Fibroblast of mammary gland (primary cell): ENCODE measurements at regions not wholly inside any gene's neighbourhood (a gene's known extent, or its start where the extent isn't known, plus 50 kb on each side); places are given as distances from the start of the nearest gene placed in this dataset.
A peak's percentile ranks its signal among the peaks of the same experiment; 100 is the strongest.

Source experiments
- DNase-seq: peaks from one replicate; pipeline ENCODE4 v3.0.0-alpha.2; 2010; ENCODE audit warnings: low read depth
- H3K4me3 ChIP-seq: 2 replicates; pipeline ENCODE4 v1.5.1; 2011; ENCODE audit warnings: low read depth, mild to moderate bottlenecking, low read length, moderate library complexity; ENCODE audit not compliant: control insufficient read depth
- CTCF ChIP-seq: conservative IDR thresholded peaks from 2 replicates; pipeline ENCODE4 v1.5.1; 2011; ENCODE audit warnings: low read depth, low read length, inconsistent platforms; ENCODE audit not compliant: control insufficient read depth, insufficient read depth

GRCh38 chr10:62972103-62972502 is 155.9 kb upstream of the EGR2 start:
- no peak overlapping the region for H3K4me3 ChIP-seq
- no peak for TF ChIP-seq CTCF
- DNase-seq: peak; percentile 45

GRCh38 chr10:62964026-62964425 is 147.9 kb upstream of the EGR2 start:
- DNase-seq: no peak
- no peak for TF ChIP-seq CTCF
- no peak overlapping the region for H3K4me3 ChIP-seq

GRCh38 chr10:62961951-62962523 is 145.9 kb upstream of the EGR2 start:
- no peak overlapping the region for H3K4me3 ChIP-seq
- TF ChIP-seq CTCF: no peak
- peak; percentile 59 for DNase-seq

GRCh38 chr10:62960416-62960815 is 144.2 kb upstream of the EGR2 start:
- no peak overlapping the region for H3K4me3 ChIP-seq
- peak; percentile 9 for DNase-seq
- TF ChIP-seq CTCF: no peak

- DNase-seq: peak; percentile 37
- H3K4me3 ChIP-seq: no peak overlapping the region
- TF ChIP-seq CTCF: no peak
These were observed 143.4 kb upstream of the EGR2 start for GRCh38 chr10:62959553-62959952.

GRCh38 chr10:62958980-62959379 is 142.8 kb upstream of the EGR2 start:
- no peak overlapping the region for H3K4me3 ChIP-seq
- no peak for TF ChIP-seq CTCF
- DNase-seq: no peak

- DNase-seq: no peak
- H3K4me3 ChIP-seq: no peak overlapping the region
- no peak for TF ChIP-seq CTCF
These were observed 130.1 kb upstream of the EGR2 start for GRCh38 chr10:62946278-62946677.
